WI38 (cell line): ENCODE measurements at regions not wholly inside any gene's neighbourhood (a gene's known extent, or its start where the extent isn't known, plus 50 kb on each side); places are given as distances from the start of the nearest gene placed in this dataset.

Experiments
- H3K4me3 ChIP-seq: 2 replicates; pipeline ENCODE4 v1.5.1; 2011; ENCODE audit warnings: low read depth, mild to moderate bottlenecking, control low read depth, low read length
- CTCF ChIP-seq: IDR thresholded peaks from 2 replicates; pipeline ENCODE4 v1.5.1; 2012; ENCODE audit warnings: low read depth, mild to moderate bottlenecking, control low read depth, low read length

GRCh38 chr12:43145481-43145880 is 406.5 kb downstream of the ADAMTS20 start:
- TF ChIP-seq CTCF: no peak
- H3K4me3 ChIP-seq: no peak overlapping the region

- TF ChIP-seq CTCF: no peak
- H3K4me3 ChIP-seq: no peak overlapping the region
Observed at GRCh38 chr12:43143278-43143677, 408.7 kb downstream of the ADAMTS20 start.

- no peak for TF ChIP-seq CTCF
- no peak overlapping the region for H3K4me3 ChIP-seq
Observed at GRCh38 chr12:43132291-43132690, 419.7 kb downstream of the ADAMTS20 start.

GRCh38 chr12:43131301-43131700 is 420.7 kb downstream of the ADAMTS20 start:
- no peak for TF ChIP-seq CTCF
- H3K4me3 ChIP-seq: no peak overlapping the region

- TF ChIP-seq CTCF: no peak
- no peak overlapping the region for H3K4me3 ChIP-seq
Observed at GRCh38 chr12:43127886-43128549, 424.0 kb downstream of the ADAMTS20 start.

GRCh38 chr12:43126652-43127375 is 425.2 kb downstream of the ADAMTS20 start:
- no peak for TF ChIP-seq CTCF
- H3K4me3 ChIP-seq: no peak overlapping the region

GRCh38 chr12:43123461-43123860 is 428.5 kb downstream of the ADAMTS20 start:
- TF ChIP-seq CTCF: no peak
- no peak overlapping the region for H3K4me3 ChIP-seq
